K562 (cell line): ENCODE measurements at regions not wholly inside any gene's neighbourhood (a gene's known extent, or its start where the extent isn't known, plus 50 kb on each side); places are given as distances from the start of the nearest gene placed in this dataset.

ENCODE experiments used
- CHD1 ChIP-seq: fragments of 200-600 bp; sonication (generic); IDR thresholded peaks from one replicate; pipeline ENCODE4 v1.6.1; 2012; ENCODE audit warnings: mild to moderate bottlenecking, moderate library complexity, low read length, inconsistent platforms
- CTCF ChIP-seq, 3 experiments: IDR thresholded peaks in 2 of 3; conservative IDR thresholded peaks in 1 of 3; 2 replicates each; pipeline ENCODE4 v1.5.1; 2011 to 2012; ENCODE audit warnings: low read length in 3 of 3, mild to moderate bottlenecking in 3 of 3, control low read depth in 2 of 3, improper control_type of control experiment in 1 of 3, inconsistent platforms in 1 of 3, low read depth in 1 of 3, mixed read lengths in 1 of 3, moderate library complexity in 1 of 3; ENCODE audit not compliant: insufficient read depth in 2 of 3
- DACH1 ChIP-seq: fragments of 450-650 bp; IDR thresholded peaks from 2 replicates; pipeline ENCODE4 v1.6.1; 2018; ENCODE audit not compliant: partially characterized antibody
- EP400 ChIP-seq: fragments of 450-650 bp; IDR thresholded peaks from 2 replicates; pipeline ENCODE4 v1.6.1; 2017; ENCODE audit warnings: antibody characterized with exemption, mild to moderate bottlenecking, moderate library complexity
- GMEB1 ChIP-seq: fragments of 250-450 bp; sonication (Bioruptor Pico); IDR thresholded peaks from 2 replicates; pipeline ENCODE4 v1.4.0; 2020; ENCODE audit warnings: mild to moderate bottlenecking
- HNRNPLL ChIP-seq: fragments of 200-400 bp; formaldehyde crosslinking; IDR thresholded peaks from 2 replicates; pipeline ENCODE4 v1.6.1; 2017; ENCODE audit warnings: low read length, low read depth, mild to moderate bottlenecking; ENCODE audit not compliant: poor library complexity, severe bottlenecking
- MAX ChIP-seq: sonication (generic); formaldehyde crosslinking; IDR thresholded peaks from 2 replicates; pipeline ENCODE4 v1.9.0; 2022; ENCODE audit warnings: mild to moderate bottlenecking, missing genetic modification reagents
- RAD21 ChIP-seq, 2 experiments: fragments of 250-450 bp in 1 of 2; fragments of 450-650 bp in 1 of 2; sonication (Bioruptor Pico) in 1 of 2; formaldehyde crosslinking in 1 of 2; IDR thresholded peaks in 1 of 2; conservative IDR thresholded peaks in 1 of 2; 2 replicates each; pipeline versions ENCODE4 v1.4.0 to v1.8.0; 2020 to 2022; ENCODE audit warnings: mild to moderate bottlenecking in 2 of 2, moderate library complexity in 1 of 2
- SLC30A9 ChIP-seq: fragments of 250-450 bp; sonication (Bioruptor Pico); IDR thresholded peaks from 2 replicates; pipeline ENCODE4 v1.8.0; 2022; ENCODE audit warnings: mild to moderate bottlenecking, moderate library complexity
- SREBF1 ChIP-seq: fragments of 150-350 bp; IDR thresholded peaks from 2 replicates; pipeline ENCODE4 v1.6.1; 2014; ENCODE audit warnings: antibody characterized with exemption, low read depth, low read length, borderline replicate concordance
- THRAP3 ChIP-seq: fragments of 450-650 bp; IDR thresholded peaks from 2 replicates; pipeline ENCODE4 v1.6.1; 2016; ENCODE audit warnings: mild to moderate bottlenecking, inconsistent platforms, borderline replicate concordance
- ZBTB49 ChIP-seq: sonication (generic); formaldehyde crosslinking; IDR thresholded peaks from 2 replicates; pipeline ENCODE4 v1.8.0; 2022; ENCODE audit warnings: missing genetic modification reagents, mild to moderate bottlenecking, borderline replicate concordance
- ZNF224 ChIP-seq: sonication (generic); formaldehyde crosslinking; IDR thresholded peaks from 2 replicates; pipeline ENCODE4 v1.8.0; 2022; ENCODE audit warnings: mild to moderate bottlenecking, missing genetic modification reagents
- ZNF561 ChIP-seq: fragments of 450-650 bp; formaldehyde crosslinking; conservative IDR thresholded peaks from 2 replicates; pipeline ENCODE4 v1.4.0; 2020; ENCODE audit warnings: mild to moderate bottlenecking, moderate library complexity

- TF ChIP-seq GMEB1 (CRISPR knock-in tag) (no peak), CHD1 (no peak), ZBTB49 (CRISPR knock-in tag) (no peak), DACH1 (no peak), THRAP3 (no peak), CTCF (IDR thresholded peaks at IDR 0.05 in 2 of 3, conservative IDR thresholded peaks at IDR 0.05 in 1 of 3; ENCODE audit: insufficient read depth in 2 of 3, low read depth in 1 of 3, low read length in 3 of 3) (no peak), HNRNPLL (no peak), EP400 (no peak), ZNF561 (no peak), MAX (CRISPR knock-in tag) (no peak), ZNF224 (CRISPR knock-in tag) (no peak), RAD21 (CRISPR knock-in tag; conservative IDR thresholded peaks at IDR 0.05 in 1 of 2, IDR thresholded peaks at IDR 0.05 in 1 of 2) (no peak), SLC30A9 (no peak), SREBF1 (no peak)
Measured at GRCh38 chr11:129264114-129264513, 72.0 kb upstream of the ARHGAP32 start.
